ENCODE measurements at regions not wholly inside any gene's neighbourhood (a gene's known extent, or its start where the extent isn't known, plus 50 kb on each side); places are given as distances from the start of the nearest gene placed in this dataset.

DNA sequence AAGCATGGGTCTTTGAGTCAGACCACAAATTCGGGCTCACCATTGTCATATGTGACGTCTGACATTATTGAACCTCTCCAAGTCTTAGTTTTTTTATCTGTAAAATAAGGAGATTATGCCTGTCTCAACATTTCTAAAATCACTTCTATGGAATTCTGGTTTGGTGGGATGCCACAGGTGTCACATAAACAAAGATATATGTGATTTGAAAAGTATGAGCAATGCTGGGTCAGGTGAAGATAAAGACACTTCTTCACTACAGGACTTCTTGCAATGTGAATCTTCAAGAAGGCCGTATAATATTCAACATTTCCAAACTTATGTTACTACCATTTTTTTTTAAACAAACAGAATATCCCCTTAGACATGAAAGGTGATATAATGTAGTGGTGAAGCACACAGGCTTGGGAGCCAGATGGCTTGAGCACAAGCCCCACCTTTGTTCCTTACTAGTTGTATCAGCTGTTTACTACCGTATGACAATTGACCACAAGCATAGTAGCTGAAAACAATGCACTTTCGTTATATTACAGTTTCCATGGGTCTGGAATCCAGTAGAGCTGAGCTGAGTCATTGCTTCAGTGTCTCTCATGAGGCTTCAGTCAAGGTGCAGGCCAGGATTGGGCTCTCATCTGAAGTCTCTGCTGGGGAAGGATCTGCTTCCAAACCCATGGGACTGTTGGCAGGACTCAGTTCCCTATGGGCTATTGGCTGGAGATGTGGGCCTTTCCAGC lies 87.7 kb downstream of the UTP18 start:
- TF ChIP-seq, protein P1, sequence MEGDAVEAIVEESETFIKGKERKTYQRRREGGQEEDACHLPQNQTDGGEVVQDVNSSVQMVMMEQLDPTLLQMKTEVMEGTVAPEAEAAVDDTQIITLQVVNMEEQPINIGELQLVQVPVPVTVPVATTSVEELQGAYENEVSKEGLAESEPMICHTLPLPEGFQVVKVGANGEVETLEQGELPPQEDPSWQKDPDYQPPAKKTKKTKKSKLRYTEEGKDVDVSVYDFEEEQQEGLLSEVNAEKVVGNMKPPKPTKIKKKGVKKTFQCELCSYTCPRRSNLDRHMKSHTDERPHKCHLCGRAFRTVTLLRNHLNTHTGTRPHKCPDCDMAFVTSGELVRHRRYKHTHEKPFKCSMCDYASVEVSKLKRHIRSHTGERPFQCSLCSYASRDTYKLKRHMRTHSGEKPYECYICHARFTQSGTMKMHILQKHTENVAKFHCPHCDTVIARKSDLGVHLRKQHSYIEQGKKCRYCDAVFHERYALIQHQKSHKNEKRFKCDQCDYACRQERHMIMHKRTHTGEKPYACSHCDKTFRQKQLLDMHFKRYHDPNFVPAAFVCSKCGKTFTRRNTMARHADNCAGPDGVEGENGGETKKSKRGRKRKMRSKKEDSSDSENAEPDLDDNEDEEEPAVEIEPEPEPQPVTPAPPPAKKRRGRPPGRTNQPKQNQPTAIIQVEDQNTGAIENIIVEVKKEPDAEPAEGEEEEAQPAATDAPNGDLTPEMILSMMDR (IDR thresholded peaks at IDR 0.05; ENCODE audit: insufficient read depth, low read depth, low read length, missing control alignments) = no peak
- no peak overlapping the region for H3K4me3 ChIP-seq (ENCODE audit: low read depth, low read length)
- DNase-seq (ENCODE audit: low read depth) = no peak

DNA sequence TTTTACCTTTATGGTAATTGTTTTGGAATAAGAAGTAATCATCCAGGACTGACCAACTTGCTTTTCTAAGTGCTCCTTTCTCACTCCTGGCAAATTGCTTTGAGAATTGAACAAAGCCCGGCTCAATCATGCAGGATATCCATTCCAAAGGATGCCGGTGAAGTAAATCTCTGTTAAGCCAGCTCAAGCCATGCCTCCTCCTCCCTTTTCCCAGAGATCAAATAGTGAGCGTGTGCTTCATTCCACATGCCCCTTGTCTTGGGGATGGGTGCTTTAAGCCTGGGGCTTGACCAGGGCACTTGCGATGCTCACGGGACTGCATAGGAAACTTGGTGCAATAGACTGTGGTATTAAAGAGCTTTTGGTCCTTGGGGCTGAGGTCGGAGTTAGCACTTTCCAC lies 90.7 kb downstream of the UTP18 start:
- TF ChIP-seq, protein P1 (IDR thresholded peaks at IDR 0.05; ENCODE audit: insufficient read depth, low read depth, low read length, missing control alignments) = no peak
- no peak overlapping the region for H3K4me3 ChIP-seq (ENCODE audit: low read depth, low read length)
- no peak for DNase-seq (ENCODE audit: low read depth)

DNA sequence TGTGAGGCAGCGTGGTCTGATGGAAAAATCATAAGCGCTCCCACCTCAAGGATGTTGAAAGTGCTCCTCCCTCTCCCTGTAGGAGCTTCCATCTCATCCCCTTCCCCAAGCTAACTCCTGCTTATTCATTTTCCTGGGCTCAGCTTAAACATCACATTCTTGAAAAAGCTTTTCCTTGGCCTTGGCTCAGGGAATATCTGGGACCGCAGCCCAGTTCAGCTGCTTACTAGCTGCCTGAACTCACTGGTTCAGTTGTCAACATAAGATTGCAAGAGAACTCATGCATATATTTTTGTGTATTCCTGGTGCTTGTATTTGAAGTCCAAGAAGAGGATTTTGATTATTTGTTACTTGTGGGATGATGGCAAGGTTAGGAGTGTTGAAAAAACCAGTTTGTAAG lies 91.5 kb downstream of the UTP18 start:
- H3K4me3 ChIP-seq (ENCODE audit: low read depth, low read length) = no peak overlapping the region
- TF ChIP-seq, protein P1 (IDR thresholded peaks at IDR 0.05; ENCODE audit: insufficient read depth, low read depth, low read length, missing control alignments) = no peak
- DNase-seq (ENCODE audit: low read depth) = no peak

DNA sequence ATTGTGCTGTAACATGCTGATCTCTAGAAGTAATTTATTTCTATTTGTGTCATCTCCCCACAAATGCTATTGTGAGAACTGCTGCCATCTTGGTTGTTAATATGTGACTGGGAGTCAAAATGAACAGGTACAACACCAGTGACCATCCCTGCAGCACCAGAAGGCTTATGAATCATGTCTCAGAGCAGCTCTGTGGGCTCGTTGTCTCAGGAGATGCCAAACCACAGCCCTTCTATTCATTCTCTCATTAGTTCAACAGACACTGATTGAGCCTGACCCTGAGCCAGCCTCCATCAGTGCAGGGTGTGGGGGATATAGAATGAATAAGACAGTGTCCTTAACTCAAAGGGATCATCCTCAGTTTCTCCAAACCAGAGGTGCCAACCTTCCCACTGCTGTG lies 92.5 kb downstream of the UTP18 start:
- no peak for DNase-seq (ENCODE audit: low read depth)
- TF ChIP-seq, protein P1 (IDR thresholded peaks at IDR 0.05; ENCODE audit: insufficient read depth, low read depth, low read length, missing control alignments) = no peak
- H3K4me3 ChIP-seq (ENCODE audit: low read depth, low read length) = no peak overlapping the region

DNA sequence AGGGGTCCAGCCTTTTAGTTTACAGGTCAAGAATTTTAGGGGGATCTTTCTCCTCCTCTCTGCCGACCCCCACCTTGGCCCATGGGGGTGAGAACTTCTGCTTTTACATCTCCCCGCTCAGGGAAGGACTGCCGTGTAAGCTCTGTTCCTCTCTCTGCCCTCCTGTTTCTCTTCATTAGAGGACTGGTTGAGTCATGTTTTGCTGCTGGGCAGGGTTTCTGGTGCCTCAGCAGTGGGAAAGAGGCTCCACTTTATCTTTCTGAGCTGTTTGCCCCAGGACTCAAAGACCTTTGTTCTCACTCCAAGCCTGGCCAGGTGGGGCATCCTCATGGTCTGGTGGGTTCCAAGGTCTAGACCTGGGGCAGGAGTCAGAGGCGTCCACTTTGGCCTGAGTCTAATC lies 93.0 kb downstream of the UTP18 start:
- H3K4me3 ChIP-seq (ENCODE audit: low read depth, low read length) = no peak overlapping the region
- TF ChIP-seq, protein P1 (IDR thresholded peaks at IDR 0.05; ENCODE audit: insufficient read depth, low read depth, low read length, missing control alignments) = no peak
- DNase-seq (ENCODE audit: low read depth) = no peak

DNA sequence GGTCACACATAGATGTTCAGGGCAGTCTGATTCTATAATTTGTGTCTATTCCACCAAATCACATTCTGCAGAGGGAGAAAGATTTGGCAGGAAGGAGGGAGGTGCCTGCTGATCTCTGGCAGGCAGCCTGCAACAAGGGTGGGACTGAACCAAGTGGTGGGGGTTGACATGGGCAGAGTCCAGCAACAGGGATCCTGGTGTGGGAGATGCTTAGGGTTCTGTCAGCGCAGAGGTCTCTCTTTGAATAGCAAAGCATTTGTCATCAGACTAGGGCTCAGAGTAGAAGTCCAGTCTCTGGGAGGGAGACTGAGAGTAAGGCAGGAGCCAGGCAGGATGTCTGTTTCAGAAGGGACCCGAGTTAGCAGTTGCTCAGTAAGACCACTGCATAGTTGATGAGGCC lies 94.6 kb downstream of the UTP18 start:
- DNase-seq (ENCODE audit: low read depth) = no peak

More for the DNA sequence above, 94.6 kb downstream of the UTP18 start:
- H3K4me3 ChIP-seq (ENCODE audit: low read depth, low read length) = no peak overlapping the region
- TF ChIP-seq, protein P1 (IDR thresholded peaks at IDR 0.05; ENCODE audit: insufficient read depth, low read depth, low read length, missing control alignments) = no peak
